HepG2 (cell line): ENCODE measurements at regions not wholly inside any gene's neighbourhood (a gene's known extent, or its start where the extent isn't known, plus 50 kb on each side); places are given as distances from the start of the nearest gene placed in this dataset.

Experiments
- ATAC-seq: fragments of 200-7000 bp; cut with Tn5 transposase; 3 replicates; pipeline ENCODE4 v1.9.1; 2020; ENCODE audit warnings: mild to moderate bottlenecking, moderate library complexity
- BruUV-seq: library from RNA; stranded (reverse); fragments of 400-500 nt; replicated peaks from 2 replicates; lab custom pipeline; 2021; lab: Mats Ljungman, UMichigan
- CTCF ChIA-PET: fragments of 300-600 bp; formaldehyde crosslinking; extraction: SDS; loops from one replicate; lab custom pipeline; 2021; ENCODE audit warnings: low total read pairs, inconsistent platforms, low intra/inter-chr PET ratio; lab: Yijun Ruan, JAX
- POLR2A ChIA-PET: fragments of 350-600 bp; sonication (Branson Sonifier 250); formaldehyde crosslinking; loops from one replicate; lab custom pipeline; 2020; ENCODE audit warnings: antibody characterized with exemption, inconsistent platforms; lab: Yijun Ruan, JAX
- DNase-seq: peaks from one replicate; pipeline ENCODE4 v3.0.0-alpha.2; 2015; ENCODE audit warnings: low spot score
- FAIRE-seq: peaks from 3 replicates; lab custom pipeline; 2011; peaks lifted over from hg19 to GRCh38; lab: Jason Lieb, UNC
- H2AFZ ChIP-seq: one replicate; pipeline ENCODE4 v1.6.1; 2011; ENCODE audit warnings: low read length, inconsistent platforms
- H3K27ac ChIP-seq: fragments of 300-600 bp; 3 replicates; pipeline ENCODE4 v1.8.0; 2011; ENCODE audit warnings: mixed run types, mild to moderate bottlenecking, mixed read lengths, low read length, inconsistent platforms; ENCODE audit not compliant: insufficient read depth; ENCODE audit errors: extremely low read length
- H3K27me3 ChIP-seq, 2 experiments: fragments of 200-600 bp in 1 of 2; 2 replicates in 1 of 2; 3 replicates in 1 of 2; pipeline versions ENCODE4 v1.6.0 to v1.8.0; 2011; ENCODE audit warnings: low read length in 2 of 2, mild to moderate bottlenecking in 2 of 2, moderate library complexity in 2 of 2, inconsistent platforms in 1 of 2; ENCODE audit not compliant: insufficient read depth in 2 of 2, control insufficient read depth in 1 of 2
- H3K36me3 ChIP-seq, 2 experiments: fragments of 200-600 bp in 1 of 2; replicated peaks in 1 of 2; 2 replicates in 1 of 2; 3 replicates in 1 of 2; pipeline versions ENCODE4 v1.5.1 to v1.8.0; 2011; ENCODE audit warnings: low read length in 2 of 2, inconsistent platforms in 1 of 2; ENCODE audit not compliant: insufficient read depth in 2 of 2, control insufficient read depth in 1 of 2
- H3K4me1 ChIP-seq: 2 replicates; pipeline ENCODE4 v1.5.1; 2012; ENCODE audit warnings: low read length, inconsistent platforms; ENCODE audit not compliant: insufficient read depth
- H3K4me2 ChIP-seq: 2 replicates; pipeline ENCODE4 v1.6.0; 2011; ENCODE audit warnings: low read depth, low read length, inconsistent platforms
- H3K4me3 ChIP-seq, 3 experiments: fragments of 200-600 bp in 1 of 3; sonication (generic), shearing (Covaris generic) in 1 of 3; replicated peaks in 1 of 3; 2 replicates each; pipeline ENCODE4 v1.5.1; 2011 to 2016; ENCODE audit warnings: low read length in 3 of 3, inconsistent platforms in 2 of 3, low read depth in 2 of 3, mild to moderate bottlenecking in 2 of 3, control low read depth in 1 of 3, mixed read lengths in 1 of 3; ENCODE audit not compliant: insufficient read depth in 1 of 3
- H3K79me2 ChIP-seq: one replicate; pipeline ENCODE4 v1.6.1; 2011; ENCODE audit warnings: low read length, inconsistent platforms; ENCODE audit not compliant: insufficient read depth
- H3K9ac ChIP-seq: 2 replicates; pipeline ENCODE4 v1.6.0; 2011; ENCODE audit warnings: mild to moderate bottlenecking, low read depth, low read length, inconsistent platforms; ENCODE audit not compliant: insufficient read depth
- H3K9me3 ChIP-seq: 2 replicates; pipeline ENCODE4 v1.5.1; 2012; ENCODE audit warnings: mild to moderate bottlenecking, low read length
- H4K20me1 ChIP-seq: 2 replicates; pipeline ENCODE4 v1.6.0; 2011; ENCODE audit warnings: inconsistent platforms, mild to moderate bottlenecking, low read length, moderate library complexity; ENCODE audit not compliant: insufficient read depth
- AGO1 ChIP-seq: fragments of 200-400 bp; formaldehyde crosslinking; IDR thresholded peaks from 2 replicates; pipeline ENCODE4 v1.6.1; 2017; ENCODE audit warnings: mild to moderate bottlenecking, low read depth, low read length, moderate library complexity; ENCODE audit not compliant: poor library complexity, severe bottlenecking
- ATF5 ChIP-seq: sonication (generic); formaldehyde crosslinking; IDR thresholded peaks from 2 replicates; pipeline ENCODE4 v1.4.0; 2020; ENCODE audit warnings: mild to moderate bottlenecking, low read depth, missing genetic modification reagents
- ATF7 ChIP-seq, 2 experiments: fragments of 450-650 bp in 1 of 2; sonication (generic) in 1 of 2; formaldehyde crosslinking in 1 of 2; IDR thresholded peaks; 2 replicates each; pipeline versions ENCODE4 v1.4.0 to v1.6.1; 2016 to 2020; ENCODE audit warnings: antibody characterized with exemption in 1 of 2, mild to moderate bottlenecking in 1 of 2, missing genetic modification reagents in 1 of 2
- ATRX ChIP-seq: sonication (generic); formaldehyde crosslinking; IDR thresholded peaks from 2 replicates; pipeline ENCODE4 v1.4.0; 2020; ENCODE audit warnings: missing genetic modification reagents, borderline replicate concordance
- BATF2 ChIP-seq: sonication (generic); formaldehyde crosslinking; IDR thresholded peaks from 2 replicates; pipeline ENCODE4 v1.8.0; 2022; ENCODE audit warnings: mild to moderate bottlenecking, missing genetic modification reagents, moderate library complexity
- CENPBD1 ChIP-seq: sonication (generic); formaldehyde crosslinking; IDR thresholded peaks from 2 replicates; pipeline ENCODE4 v1.8.0; 2022; ENCODE audit warnings: missing genetic modification reagents, low read depth, mild to moderate bottlenecking, borderline replicate concordance
- EHMT2 ChIP-seq: fragments of 200-600 bp; sonication (generic); IDR thresholded peaks from 2 replicates; pipeline ENCODE4 v1.7.0; 2017; ENCODE audit warnings: antibody characterized with exemption, low read depth, low read length, borderline replicate concordance
- HDAC6 ChIP-seq: fragments of 200-600 bp; sonication (generic); IDR thresholded peaks from 2 replicates; pipeline ENCODE4 v1.7.0; 2017; ENCODE audit warnings: mild to moderate bottlenecking, antibody characterized with exemption, low read length, low read depth
- HNRNPK ChIP-seq: fragments of 200-400 bp; formaldehyde crosslinking; IDR thresholded peaks from 2 replicates; pipeline ENCODE4 v1.6.1; 2018; ENCODE audit warnings: low read length, low read depth, moderate library complexity, mild to moderate bottlenecking; ENCODE audit not compliant: poor library complexity, severe bottlenecking
- KLF16 ChIP-seq, 2 experiments: sonication (generic) in 1 of 2; formaldehyde crosslinking in 1 of 2; IDR thresholded peaks; 2 replicates each; pipeline versions ENCODE4 v1.6.1 to v1.8.0; 2016 to 2023; ENCODE audit warnings: missing genetic modification reagents in 2 of 2, missing compliant biosample characterization in 1 of 2
- MAFK ChIP-seq, 2 experiments: IDR thresholded peaks in 1 of 2; conservative IDR thresholded peaks in 1 of 2; 2 replicates each; pipeline ENCODE4 v1.6.1; 2011; ENCODE audit warnings: improper control_type of control experiment in 2 of 2, low read length in 2 of 2
- MLXIP ChIP-seq: sonication (generic); formaldehyde crosslinking; IDR thresholded peaks from 2 replicates; pipeline ENCODE4 v1.9.0; 2021; ENCODE audit warnings: missing genetic modification reagents, borderline replicate concordance
- MYC ChIP-seq: sonication (generic); formaldehyde crosslinking; IDR thresholded peaks from 2 replicates; pipeline ENCODE4 v1.9.0; 2021; ENCODE audit warnings: missing genetic modification reagents, borderline replicate concordance
- RBM39 ChIP-seq: fragments of 200-400 bp; formaldehyde crosslinking; IDR thresholded peaks from one replicate; pipeline ENCODE4 v1.6.1; 2018; ENCODE audit warnings: antibody characterized with exemption, mild to moderate bottlenecking, low read depth, low read length; ENCODE audit not compliant: poor library complexity, severe bottlenecking
- ZNF33A ChIP-seq: sonication (generic); formaldehyde crosslinking; IDR thresholded peaks from 2 replicates; pipeline ENCODE4 v1.5.1; 2020; ENCODE audit warnings: missing genetic modification reagents, mild to moderate bottlenecking, moderate library complexity, borderline replicate concordance
- ZSCAN31 ChIP-seq: sonication (generic); formaldehyde crosslinking; IDR thresholded peaks from 2 replicates; pipeline ENCODE4 v1.5.0; 2020; ENCODE audit warnings: low read depth, mild to moderate bottlenecking, missing genetic modification reagents
- WGBS: methylation state at CpG from one replicate; pipeline ENCODE4 v1.1.6; 2017; ENCODE audit warnings: low lambda C conversion rate; 5-methylcytosine and 5-hydroxymethylcytosine counted together
- in situ Hi-C: cut with HindIII; loops from 2 replicates; pipeline ENCODE4 v1.10.0; 2017; ENCODE audit warnings: low pct_unique_long_range_greater_than_20kb; ENCODE audit not compliant: extremely low pct_ligation_motif_present
- intact Hi-C: fragments of 100-400 bp; cut with micrococcal nuclease; formaldehyde crosslinking; loops from one replicate; pipeline ENCODE4 v1.10.0; 2022; ENCODE audit not compliant: unreplicated experiment

GRCh38 chr15:69725957-69726356, 273.3 kb downstream of the RPLP1 start (continued):
- TF ChIP-seq ZNF33A (CRISPR knock-in tag), result no peak
- no peak for TF ChIP-seq BATF2 (CRISPR knock-in tag)
- TF ChIP-seq ATF7 (IDR thresholded peaks at IDR 0.05), result no peak
- TF ChIP-seq ATF7 (CRISPR knock-in tag; IDR thresholded peaks at IDR 0.05), result no peak
- TF ChIP-seq RBM39, result no peak
- TF ChIP-seq ATF5 (CRISPR knock-in tag), result no peak
- no peak for TF ChIP-seq ATRX (CRISPR knock-in tag)
- TF ChIP-seq KLF16 (CRISPR knock-in tag; IDR thresholded peaks at IDR 0.05), result no peak

GRCh38 chr15:69727121-69727924, 274.7 kb downstream of the RPLP1 start:
- 14% methylated on average over 8 of the region's 8 CpGs for WGBS
- no peak for DNase-seq
- TF ChIP-seq AGO1 (no peak), MYC (no peak), CENPBD1 (no peak), ZSCAN31 (CRISPR knock-in tag) (no peak), HNRNPK (peak; percentile 19), EHMT2 (no peak), HDAC6 (no peak), MAFK (conservative IDR thresholded peaks at IDR 0.05 in 1 of 2, IDR thresholded peaks at IDR 0.05 in 1 of 2; ENCODE audit: low read length in 2 of 2) (peak in 1 of 2 experiments; percentile 56; a peak in 2 of 4 replicates), MLXIP (no peak)

More at GRCh38 chr15:69727121-69727924, 274.7 kb downstream of the RPLP1 start:
- H3K4me3 ChIP-seq, result no peak overlapping the region
- H4K20me1 ChIP-seq, result no peaks in the 10 kb centered on the region
- no TSS peak for BruUV-seq
- in situ Hi-C loops (no loop called here), intact Hi-C loops (loop anchor here (10.0 kb wide), 1 partner anchor 737 kb away; no protein-coding TSS in a partner anchor)
- H2AFZ ChIP-seq, result no peak overlapping the region
- ChIA-PET CTCF (no interaction called here), POLR2A (no interaction called here)
- peaks cover 0 to 26% of the 10 kb centered on the region in 2 experiments; a peak in 3 of 5 replicates for H3K27me3 ChIP-seq
- H3K9me3 ChIP-seq, result no peaks in the 10 kb centered on the region
- FAIRE-seq (no peak), ATAC-seq (no peak)
- H3K4me1 ChIP-seq, result no peaks in the 10 kb centered on the region
- no peak overlapping the region for H3K9ac ChIP-seq
- H3K27ac ChIP-seq, result no peak overlapping the region
- H3K36me3 ChIP-seq, result no peaks in the 10 kb centered on the region
- H3K79me2 ChIP-seq, result no peaks in the 10 kb centered on the region
- no peak overlapping the region for H3K4me2 ChIP-seq
